ENCODE measurements at regions not wholly inside any gene's neighbourhood (a gene's known extent, or its start where the extent isn't known, plus 50 kb on each side); places are given as distances from the start of the nearest gene placed in this dataset.

GRCh38 chr21:31429506-31429905 lies 85.4 kb upstream of the TIAM1 start:
- Histone ChIP-seq H3K9me2 (replicated peaks; ENCODE audit: control insufficient read depth, low read length) (no peaks in the 10 kb centered on the region), H3K4me2 (ENCODE audit: low read length) (no peak overlapping the region), H3K79me2 (ENCODE audit: control insufficient read depth, low read length) (no peaks in the 10 kb centered on the region)

GRCh38 chr21:31426235-31426797 lies 82.3 kb upstream of the TIAM1 start:
- TF ChIP-seq CTCF (IDR thresholded peaks at IDR 0.05; ENCODE audit: low read depth, low read length, poor library complexity, severe bottlenecking): no peak
- no peak for TF ChIP-seq EZH2phosphoT487 (IDR thresholded peaks at IDR 0.05; ENCODE audit: borderline replicate concordance, low read length)

More at GRCh38 chr21:31429506-31429905, 85.4 kb upstream of the TIAM1 start:
- H3K27me3 ChIP-seq (ENCODE audit: control insufficient read depth, low read length): no peaks in the 10 kb centered on the region
- TF ChIP-seq CTCF (IDR thresholded peaks at IDR 0.05; ENCODE audit: low read depth, low read length, poor library complexity, severe bottlenecking): no peak
- no peak for TF ChIP-seq EZH2phosphoT487 (IDR thresholded peaks at IDR 0.05; ENCODE audit: borderline replicate concordance, low read length)
- H3K4me1 ChIP-seq (ENCODE audit: control insufficient read depth, low read length): no peaks in the 10 kb centered on the region
- no peak overlapping the region for H3K27ac ChIP-seq (ENCODE audit: low read depth, low read length)
- H3K9me3 ChIP-seq (ENCODE audit: control insufficient read depth, insufficient read depth, low read length): no peaks in the 10 kb centered on the region
- H3F3A ChIP-seq (ENCODE audit: control insufficient read depth, insufficient read depth): no peaks in the 10 kb centered on the region
- no peaks in the 10 kb centered on the region for H3K36me3 ChIP-seq (ENCODE audit: control insufficient read depth, low read length)
- no peaks in the 10 kb centered on the region for H4K20me1 ChIP-seq (ENCODE audit: control insufficient read depth, insufficient read depth, low read depth, low read length)
- no peak overlapping the region for H3K4me3 ChIP-seq (ENCODE audit: low read length)

GRCh38 chr21:31425138-31425537 lies 81.1 kb upstream of the TIAM1 start:
- TF ChIP-seq CTCF (IDR thresholded peaks at IDR 0.05; ENCODE audit: low read depth, low read length, poor library complexity, severe bottlenecking): no peak
- no peak for TF ChIP-seq EZH2phosphoT487 (IDR thresholded peaks at IDR 0.05; ENCODE audit: borderline replicate concordance, low read length)
- Histone ChIP-seq H3K27me3 (ENCODE audit: control insufficient read depth, low read length) (no peaks in the 10 kb centered on the region), H3K4me1 (ENCODE audit: control insufficient read depth, low read length) (no peaks in the 10 kb centered on the region), H3K9me3 (ENCODE audit: control insufficient read depth, insufficient read depth, low read length) (no peaks in the 10 kb centered on the region), H3K36me3 (ENCODE audit: control insufficient read depth, low read length) (no peaks in the 10 kb centered on the region), H3K4me3 (ENCODE audit: low read length) (no peak overlapping the region), H4K20me1 (ENCODE audit: control insufficient read depth, insufficient read depth, low read depth, low read length) (no peaks in the 10 kb centered on the region), H3K9me2 (replicated peaks; ENCODE audit: control insufficient read depth, low read length) (no peaks in the 10 kb centered on the region), H3F3A (ENCODE audit: control insufficient read depth, insufficient read depth) (no peaks in the 10 kb centered on the region), H3K4me2 (ENCODE audit: low read length) (no peak overlapping the region), H3K79me2 (ENCODE audit: control insufficient read depth, low read length) (no peaks in the 10 kb centered on the region), H3K27ac (ENCODE audit: low read depth, low read length) (no peak overlapping the region)

More at GRCh38 chr21:31426235-31426797, 82.3 kb upstream of the TIAM1 start:
- H3F3A ChIP-seq (ENCODE audit: control insufficient read depth, insufficient read depth): no peaks in the 10 kb centered on the region
- H3K36me3 ChIP-seq (ENCODE audit: control insufficient read depth, low read length): no peaks in the 10 kb centered on the region
- no peaks in the 10 kb centered on the region for H3K9me2 ChIP-seq (replicated peaks; ENCODE audit: control insufficient read depth, low read length)
- no peaks in the 10 kb centered on the region for H3K27me3 ChIP-seq (ENCODE audit: control insufficient read depth, low read length)
- H3K4me1 ChIP-seq (ENCODE audit: control insufficient read depth, low read length): no peaks in the 10 kb centered on the region
- H3K9me3 ChIP-seq (ENCODE audit: control insufficient read depth, insufficient read depth, low read length): no peaks in the 10 kb centered on the region
- H3K4me2 ChIP-seq (ENCODE audit: low read length): no peak overlapping the region
- no peaks in the 10 kb centered on the region for H4K20me1 ChIP-seq (ENCODE audit: control insufficient read depth, insufficient read depth, low read depth, low read length)
- no peak overlapping the region for H3K4me3 ChIP-seq (ENCODE audit: low read length)
- H3K27ac ChIP-seq (ENCODE audit: low read depth, low read length): no peak overlapping the region
- no peaks in the 10 kb centered on the region for H3K79me2 ChIP-seq (ENCODE audit: control insufficient read depth, low read length)
